HG03196 (cell line): ENCODE measurements at regions not wholly inside any gene's neighbourhood (a gene's known extent, or its start where the extent isn't known, plus 50 kb on each side); places are given as distances from the start of the nearest gene placed in this dataset.
"Not testable (repeated sequence)": the region's sequence is repeated elsewhere in the genome, so short reads cannot be mapped to it uniquely, and the experiment has no call there.

Experiments
- ATAC-seq: cut with Tn5 transposase; IDR thresholded peaks from one replicate; pipeline ENCODE4 v1.9.1; 2021; ENCODE audit not compliant: unreplicated experiment

GRCh38 chr6:4224067-4224978, 88.9 kb upstream of the ECI2 start:
- ATAC-seq: no peak

DNA sequence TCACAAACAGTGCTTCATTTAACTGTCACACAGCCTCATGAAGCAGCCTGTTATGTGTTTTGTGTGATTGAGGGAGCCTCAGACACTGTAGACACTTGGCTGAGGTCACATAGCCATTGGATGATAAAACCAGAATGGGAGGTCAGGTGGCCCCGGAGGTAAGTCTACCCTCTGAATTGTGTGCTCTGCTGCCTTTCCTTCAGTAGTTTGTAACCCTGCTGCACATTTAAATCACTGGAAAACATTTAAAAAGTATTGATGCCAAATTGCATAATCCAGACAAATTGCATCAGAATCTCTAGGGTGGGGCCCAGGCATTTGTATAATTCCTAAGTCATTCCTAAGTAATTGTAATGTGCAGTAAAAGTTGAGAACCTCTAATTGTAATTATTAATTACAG, 85.2 kb upstream of the ECI2 start:
- no peak for ATAC-seq

- not testable (repeated sequence) for ATAC-seq
Observed at GRCh38 chr6:4218619-4219317, 83.4 kb upstream of the ECI2 start.

- ATAC-seq: no peak
Observed at GRCh38 chr6:4212588-4212987, 77.2 kb upstream of the ECI2 start.

DNA sequence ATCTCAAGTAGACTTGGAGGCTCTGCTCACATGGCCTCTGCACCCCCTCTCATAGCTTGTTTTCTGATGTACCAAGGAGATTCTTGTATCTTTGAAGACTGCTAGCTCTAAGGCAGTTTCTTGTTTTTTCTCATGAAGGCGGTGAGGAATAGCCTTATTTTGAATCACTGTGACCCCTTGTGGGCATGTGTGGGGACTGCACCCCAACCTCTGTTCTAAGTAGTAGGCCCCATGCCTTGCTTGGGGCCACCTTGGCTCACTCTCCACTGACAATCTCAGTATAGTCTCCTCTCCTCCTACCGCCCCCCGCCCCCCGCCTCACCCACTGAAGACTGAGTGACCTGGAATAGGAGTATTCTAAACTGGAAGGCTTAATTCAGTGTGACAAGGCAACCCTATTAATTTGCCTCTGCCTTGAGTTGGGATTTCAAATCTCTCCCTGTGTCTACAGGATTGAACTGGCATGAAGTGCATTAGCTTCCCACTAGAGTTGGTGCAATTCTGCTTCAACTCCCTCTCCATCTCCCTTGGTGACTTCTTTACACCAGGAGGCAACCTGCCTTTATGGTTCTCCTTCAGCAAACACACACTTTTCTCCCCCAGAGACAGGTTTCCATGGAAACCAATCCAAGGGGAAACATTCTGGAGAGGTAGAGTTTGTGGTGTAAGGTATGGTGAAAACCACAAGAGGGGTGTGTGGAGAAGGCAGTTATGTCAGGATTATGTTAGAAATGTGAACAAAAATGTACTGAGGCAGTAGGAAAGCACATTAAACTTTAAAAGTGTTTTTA, 75.4 kb upstream of the ECI2 start:
- ATAC-seq: peak; percentile 71

GRCh38 chr6:4209196-4209595, 73.8 kb upstream of the ECI2 start:
- ATAC-seq: no peak

DNA sequence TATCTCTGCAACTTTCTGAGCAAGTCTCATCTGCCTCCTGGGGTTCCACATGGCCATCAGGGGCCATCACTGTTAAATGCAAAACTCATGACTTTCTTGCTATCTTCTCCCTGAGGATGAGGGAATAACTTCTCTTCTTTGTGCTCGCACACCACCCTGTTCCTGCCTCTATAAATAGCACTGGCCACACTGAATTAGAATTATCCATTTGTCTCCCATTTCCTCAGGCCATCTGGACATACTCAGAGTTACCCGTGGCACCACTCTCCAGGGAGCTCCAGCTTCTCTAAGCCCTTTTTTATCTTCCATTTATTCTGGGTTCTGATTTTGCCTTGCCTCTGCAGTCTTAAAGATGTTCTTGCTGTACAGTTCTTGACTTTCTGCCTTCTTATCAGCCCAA, 72.8 kb upstream of the ECI2 start:
- ATAC-seq: no peak

- not testable (repeated sequence) for ATAC-seq
Observed at GRCh38 chr6:4203642-4204417, 68.5 kb upstream of the ECI2 start.

- no peak for ATAC-seq
Observed at GRCh38 chr6:4192627-4193026, 57.3 kb upstream of the ECI2 start.

GRCh38 chr6:4192173-4192572, 56.8 kb upstream of the ECI2 start:
- ATAC-seq: no peak

GRCh38 chr6:4191271-4191721, 55.9 kb upstream of the ECI2 start:
- ATAC-seq: no peak

GRCh38 chr6:4189249-4189648, 53.9 kb upstream of the ECI2 start:
- no peak for ATAC-seq

- ATAC-seq: no peak
Observed at GRCh38 chr6:4188801-4189200, 53.4 kb upstream of the ECI2 start.

DNA sequence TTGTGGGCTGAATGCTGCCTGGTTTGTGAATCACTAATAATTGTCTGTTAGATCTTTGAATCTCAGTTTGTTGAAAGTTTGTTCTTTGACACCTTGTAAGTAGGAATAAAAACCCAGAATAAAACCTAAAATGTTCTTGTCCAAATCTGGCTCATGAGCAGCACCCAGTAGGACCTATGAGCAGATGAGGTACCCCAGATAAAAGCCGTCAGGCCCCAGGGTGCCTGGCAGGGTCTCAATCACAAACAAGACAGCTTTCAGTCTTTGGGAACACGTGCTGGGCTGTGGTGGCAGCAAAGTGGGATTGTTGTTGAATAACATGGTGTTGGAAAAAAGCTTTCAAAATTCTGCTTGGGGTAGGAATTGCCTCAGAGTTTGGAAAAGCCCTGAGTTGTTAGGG, 52.1 kb upstream of the ECI2 start:
- no peak for ATAC-seq

DNA sequence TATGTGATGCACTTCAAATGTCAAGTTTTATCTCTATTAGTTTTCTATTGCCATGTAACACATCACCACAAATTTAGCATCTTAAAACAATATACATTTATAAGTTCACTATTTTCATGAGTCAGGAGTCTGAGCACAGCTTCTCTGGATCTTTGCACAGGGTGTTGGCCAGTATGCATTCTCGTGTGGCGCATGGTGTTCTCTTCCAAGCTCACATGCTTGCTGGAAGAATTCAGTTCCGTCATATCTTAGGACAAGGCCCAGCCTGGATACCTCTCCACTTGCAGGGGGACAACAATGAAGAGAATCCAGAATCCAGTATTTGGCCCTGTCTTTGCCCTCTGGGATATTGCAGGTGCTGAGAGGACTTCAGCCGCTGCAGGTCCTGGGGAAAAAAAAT, 51.0 kb upstream of the ECI2 start:
- ATAC-seq: no peak

DNA sequence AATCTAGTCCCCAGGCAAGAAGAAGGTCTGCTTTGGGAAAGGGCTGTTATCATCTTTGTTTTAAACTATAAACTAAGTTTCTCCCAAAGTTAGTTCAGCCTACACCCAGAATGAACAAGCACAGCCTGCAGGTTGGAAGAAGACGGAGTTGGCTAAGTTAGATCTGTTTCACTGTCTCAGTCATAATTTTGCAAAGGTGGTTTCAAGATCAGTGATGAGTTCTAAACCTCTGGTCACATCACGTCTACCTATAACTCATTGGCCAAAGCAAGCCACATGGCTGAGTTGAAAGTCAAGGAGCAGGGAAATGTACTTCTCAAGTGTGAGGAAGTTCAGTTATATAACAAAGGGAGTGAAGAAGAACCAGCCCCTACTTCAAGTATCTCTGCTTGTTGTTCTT, 50.5 kb upstream of the ECI2 start:
- no peak for ATAC-seq

DNA sequence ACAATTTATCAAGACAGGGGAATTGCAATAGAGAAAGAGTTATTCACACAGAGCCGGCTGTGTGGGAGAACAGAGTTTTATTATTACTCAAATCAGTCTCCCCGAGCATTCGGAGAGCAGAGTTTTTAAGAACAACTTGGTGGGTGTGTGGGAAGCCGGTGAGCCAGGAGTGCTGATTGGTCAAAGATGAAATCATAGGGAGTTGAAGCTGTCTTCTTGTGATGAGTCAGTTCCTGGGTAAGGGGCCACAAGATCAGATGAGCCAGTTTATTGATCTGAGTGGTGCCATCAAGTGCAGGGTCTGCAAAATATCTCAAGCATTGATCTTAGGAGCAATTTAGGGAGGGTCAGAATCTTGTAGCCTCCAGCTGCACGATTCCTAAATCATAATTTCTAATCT, 50.0 kb upstream of the ECI2 start:
- ATAC-seq: no peak
